ENCODE measurements at regions not wholly inside any gene's neighbourhood (a gene's known extent, or its start where the extent isn't known, plus 50 kb on each side); places are given as distances from the start of the nearest gene placed in this dataset.

DNA sequence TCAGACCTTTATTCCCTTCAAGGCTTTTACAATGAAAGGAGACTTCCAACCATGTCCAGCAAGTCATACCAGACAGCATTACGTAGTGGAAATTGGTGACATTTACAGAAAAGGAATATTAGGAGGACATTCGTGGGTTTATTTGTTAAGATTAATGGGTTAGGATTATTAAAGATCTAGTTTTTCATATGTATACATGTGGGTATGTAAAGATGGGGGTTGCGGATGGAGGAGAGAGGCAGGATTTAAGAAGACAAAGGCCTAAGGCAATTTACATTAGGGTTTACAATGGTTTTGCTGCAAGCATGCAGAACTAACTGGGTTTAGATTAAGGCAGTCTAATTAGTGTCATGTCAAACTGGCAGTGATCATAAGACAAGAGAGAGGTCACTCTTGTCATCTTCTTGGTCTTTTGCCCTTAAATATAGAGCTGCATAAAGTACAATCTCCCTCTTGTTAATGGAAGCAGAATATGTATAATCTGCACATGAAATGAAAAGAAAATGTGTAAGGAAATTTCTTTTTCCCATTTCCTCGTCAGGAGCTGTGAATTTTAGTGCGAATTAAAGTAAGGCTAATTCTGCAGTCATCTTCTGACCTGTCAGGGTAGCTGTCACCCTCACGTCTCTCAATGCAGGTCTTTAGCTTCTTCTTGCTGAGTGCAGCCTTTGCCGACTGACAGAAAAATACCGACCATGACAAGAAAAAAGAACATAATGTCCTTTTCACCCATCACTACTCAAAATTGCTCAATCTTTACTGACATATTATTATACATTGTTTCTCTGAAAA, 258.9 kb upstream of the MEIS2 start:
- H2BK120ac ChIP-seq (ENCODE audit: low read depth, low read length, poor library complexity, severe bottlenecking), result no peak overlapping the region
- H3K79me2 ChIP-seq (ENCODE audit: insufficient read depth, low read length), result no peaks in the 10 kb centered on the region
- no peak overlapping the region for H3K56ac ChIP-seq (ENCODE audit: insufficient read length, low read depth, low read length)
- no peaks in the 10 kb centered on the region for H3K9me3 Mint-ChIP-seq
- H3K23ac ChIP-seq (ENCODE audit: insufficient read length, low read depth, low read length), result no peak overlapping the region
- DNase-seq, result no peak
- H3K79me1 ChIP-seq (ENCODE audit: insufficient read depth, low read depth, low read length, poor library complexity, severe bottlenecking), result no peaks in the 10 kb centered on the region
- H3K4ac ChIP-seq (ENCODE audit: low read depth, low read length), result no peak overlapping the region
- H3K9me3 ChIP-seq (ENCODE audit: control insufficient read depth, low read depth, low read length), result no peaks in the 10 kb centered on the region
- no peaks in the 10 kb centered on the region for H4K20me1 ChIP-seq (ENCODE audit: control insufficient read depth, insufficient read depth, insufficient read length)
- H3K27ac ChIP-seq (ENCODE audit: insufficient read length, low read depth, low read length), result no peak overlapping the region
- WGBS (ENCODE audit: extremely low coverage, insufficient read length, low lambda C conversion rate), result 100% methylated on average over 1 of the region's 8 CpGs
- no peak overlapping the region for H2AFZ ChIP-seq (ENCODE audit: low read length)
- TF ChIP-seq CTCF (conservative IDR thresholded peaks at IDR 0.05), result no peak
- no peak overlapping the region for H3K9ac ChIP-seq (ENCODE audit: extremely low read depth, insufficient read length, low read length)
- H4K91ac ChIP-seq (ENCODE audit: insufficient read length, low read depth, low read length), result no peak overlapping the region
- no peak overlapping the region for H3K4me2 ChIP-seq (ENCODE audit: insufficient read depth, insufficient read length, low read length)
- H3K27ac Mint-ChIP-seq, result peak overlapping the region in 1 of 3 experiments; percentile 2; a peak in 2 of 7 replicates
- H3K18ac ChIP-seq (ENCODE audit: insufficient read length, low read depth, low read length), result no peak overlapping the region
- H3K4me1 ChIP-seq (ENCODE audit: insufficient read depth, low read length), result 0 out of 2 replicates have a peak, but pooled peaks cover 4% of the 10 kb centered on the region
- H3K23me2 ChIP-seq (ENCODE audit: insufficient read length, low read depth, low read length, poor library complexity, severe bottlenecking), result no peaks in the 10 kb centered on the region
- no peak overlapping the region for H2BK20ac ChIP-seq (ENCODE audit: low read depth, low read length, poor library complexity, severe bottlenecking)
- H3K4me1 Mint-ChIP-seq, result peaks cover 10 to 19% of the 10 kb centered on the region in 2 experiments
- no peak overlapping the region for H2BK15ac ChIP-seq (ENCODE audit: low read depth, low read length)
- no peaks in the 10 kb centered on the region for H3K27me3 ChIP-seq (ENCODE audit: insufficient read depth, low read length)
- no peak overlapping the region for H2AK5ac ChIP-seq (ENCODE audit: insufficient read length, low read length)
- no peaks in the 10 kb centered on the region for H3K36me3 Mint-ChIP-seq (ENCODE audit: insufficient read depth in 1 of 3, low read depth in 3 of 3)
- H2BK12ac ChIP-seq (ENCODE audit: insufficient read length, low read depth, low read length), result no peak overlapping the region
- H2BK5ac ChIP-seq (ENCODE audit: insufficient read length, low read length), result no peak overlapping the region
- no peak overlapping the region for H3K4me3 Mint-ChIP-seq
- no peaks in the 10 kb centered on the region for H3K27me3 Mint-ChIP-seq (ENCODE audit: low read depth)
- no peak overlapping the region for H3T11ph ChIP-seq (ENCODE audit: low read length)
- no peak overlapping the region for H4K5ac ChIP-seq (ENCODE audit: insufficient read length, low read depth, low read length)
- H4K8ac ChIP-seq (replicated peaks; ENCODE audit: insufficient read length, low read depth, low read length), result no peak overlapping the region
- no peak overlapping the region for H3K14ac ChIP-seq (ENCODE audit: insufficient read depth, low read length)
